Caki2 (cell line): ENCODE measurements at regions not wholly inside any gene's neighbourhood (a gene's known extent, or its start where the extent isn't known, plus 50 kb on each side); places are given as distances from the start of the nearest gene placed in this dataset.
"Not testable (repeated sequence)": the region's sequence is repeated elsewhere in the genome, so short reads cannot be mapped to it uniquely, and the experiment has no call there.

ENCODE experiments used
- DNase-seq: peaks from one replicate; pipeline ENCODE4 v3.0.0-alpha.2; 2015; ENCODE audit warnings: low read depth
- in situ Hi-C: cut with HindIII; loops from 2 replicates; pipeline ENCODE4 v1.10.0; 2016; ENCODE audit warnings: low sequenced_read_pairs, low pct_unique_long_range_greater_than_20kb, mixed read lengths

- in situ Hi-C loops: no loop called here
- DNase-seq: no peak
These were observed 87.4 kb downstream of the IGLL5 start for GRCh38 chr22:22974795-22975580.

- DNase-seq: no peak
- in situ Hi-C loops: no loop called here
These were observed 88.7 kb downstream of the IGLL5 start for GRCh38 chr22:22976033-22976922.

- no peak for DNase-seq
- in situ Hi-C loops: no loop called here
These were observed 90.0 kb downstream of the IGLL5 start for GRCh38 chr22:22977479-22978200.

- in situ Hi-C loops: no loop called here
- no peak for DNase-seq
These were observed 91.0 kb downstream of the IGLL5 start for GRCh38 chr22:22978637-22979036.

- DNase-seq: no peak
- in situ Hi-C loops: no loop called here
These were observed 91.1 kb upstream of the GNAZ start for GRCh38 chr22:22979121-22979724.

- in situ Hi-C loops: no loop called here
- no peak for DNase-seq
These were observed 90.4 kb upstream of the GNAZ start for GRCh38 chr22:22979954-22980353.

GRCh38 chr22:22981670-22982571 is 88.4 kb upstream of the GNAZ start:
- DNase-seq: no peak
- in situ Hi-C loops: no loop called here

GRCh38 chr22:22982616-22983015 is 87.7 kb upstream of the GNAZ start:
- in situ Hi-C loops: no loop called here
- no peak for DNase-seq

GRCh38 chr22:22983123-22983522 is 87.2 kb upstream of the GNAZ start:
- no peak for DNase-seq
- in situ Hi-C loops: no loop called here

GRCh38 chr22:22983816-22984215 is 86.5 kb upstream of the GNAZ start:
- in situ Hi-C loops: no loop called here
- no peak for DNase-seq

GRCh38 chr22:22984967-22985366 is 85.4 kb upstream of the GNAZ start:
- in situ Hi-C loops: no loop called here
- no peak for DNase-seq

- in situ Hi-C loops: no loop called here
- no peak for DNase-seq
These were observed 84.3 kb upstream of the GNAZ start for GRCh38 chr22:22986008-22986407.

GRCh38 chr22:22986640-22987039 is 83.7 kb upstream of the GNAZ start:
- in situ Hi-C loops: no loop called here
- DNase-seq: no peak

- in situ Hi-C loops: no loop called here
These were observed 82.2 kb upstream of the GNAZ start for GRCh38 chr22:22988150-22988549.

GRCh38 chr22:22988785-22989184 is 81.5 kb upstream of the GNAZ start:
- DNase-seq: no peak
- in situ Hi-C loops: no loop called here

More at GRCh38 chr22:22988150-22988549, 82.2 kb upstream of the GNAZ start:
- no peak for DNase-seq

GRCh38 chr22:22989856-22990255 is 80.5 kb upstream of the GNAZ start:
- in situ Hi-C loops: no loop called here
- DNase-seq: no peak

- in situ Hi-C loops, DNase-seq: not testable (repeated sequence)
These were observed 79.4 kb upstream of the GNAZ start for GRCh38 chr22:22990711-22991505.
